ENCODE measurements at regions not wholly inside any gene's neighbourhood (a gene's known extent, or its start where the extent isn't known, plus 50 kb on each side); places are given as distances from the start of the nearest gene placed in this dataset.

DNA sequence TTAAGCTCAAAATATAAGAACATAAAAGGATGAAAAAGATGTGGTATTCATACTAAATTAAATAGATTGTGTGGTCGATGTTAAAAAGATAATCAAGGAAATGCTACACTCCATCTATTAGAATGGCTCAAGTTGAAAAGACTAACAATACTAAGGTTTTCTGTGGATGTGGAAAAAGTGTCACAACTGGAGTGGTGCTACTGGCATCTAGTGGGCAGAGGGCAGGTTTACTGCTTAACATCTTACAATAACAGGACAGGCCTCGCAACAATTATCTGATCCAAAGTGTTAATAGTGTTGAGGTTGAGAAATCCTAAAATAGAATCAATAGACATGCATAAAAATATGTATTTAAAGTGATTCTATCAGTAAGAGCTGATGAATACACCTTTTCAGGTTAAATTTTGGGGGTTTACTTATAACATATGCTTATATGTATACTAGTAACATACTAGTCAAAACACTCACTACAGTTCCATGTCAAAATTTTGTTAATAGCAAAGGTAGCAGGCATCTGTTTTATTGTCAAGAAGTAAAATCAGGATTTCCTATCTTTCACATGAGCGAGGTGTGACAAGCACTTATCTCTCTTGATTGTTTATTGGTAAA is 91.5 kb upstream of the TMEFF2 start:
- peak in 1 of 2 experiments; percentile 51 for DNase-seq

DNA sequence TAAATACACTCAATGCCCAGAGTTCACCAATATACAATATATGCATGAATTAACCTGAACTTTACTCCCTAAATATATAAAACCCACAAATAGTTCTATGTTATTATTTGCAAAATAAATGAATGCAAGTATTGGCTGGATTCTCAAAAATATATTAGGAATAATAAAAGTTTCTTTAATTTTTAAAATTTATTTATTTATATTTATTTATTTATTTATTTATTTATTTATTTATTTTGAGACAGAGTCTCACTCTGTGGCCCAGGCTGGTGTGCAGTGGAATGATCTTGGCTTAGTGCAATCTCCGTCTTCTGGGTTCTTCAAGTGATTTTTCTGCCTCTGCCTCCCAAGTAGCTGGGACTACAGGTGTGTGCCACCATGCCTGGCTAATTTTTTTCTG is 88.7 kb upstream of the TMEFF2 start:
- DNase-seq: no peak

DNA sequence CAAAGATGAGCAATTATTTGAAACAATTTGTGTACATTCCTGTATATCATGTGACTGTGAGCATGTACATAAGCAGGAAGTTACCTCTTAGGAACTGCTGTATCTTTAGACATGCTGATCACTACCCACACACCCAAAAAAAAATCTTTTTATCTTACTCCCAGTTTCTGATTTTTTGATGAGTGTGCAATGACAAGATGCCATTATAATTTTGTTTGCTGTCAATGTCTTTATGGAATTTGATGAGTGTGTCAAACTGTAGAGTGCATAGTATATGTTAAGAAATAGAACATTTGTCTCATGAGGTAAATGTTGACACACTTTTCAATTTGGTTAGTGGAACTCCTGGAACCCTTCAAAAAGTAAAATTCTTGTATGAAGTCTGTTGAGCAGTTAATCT is 84.0 kb upstream of the TMEFF2 start:
- DNase-seq: no peak

DNA sequence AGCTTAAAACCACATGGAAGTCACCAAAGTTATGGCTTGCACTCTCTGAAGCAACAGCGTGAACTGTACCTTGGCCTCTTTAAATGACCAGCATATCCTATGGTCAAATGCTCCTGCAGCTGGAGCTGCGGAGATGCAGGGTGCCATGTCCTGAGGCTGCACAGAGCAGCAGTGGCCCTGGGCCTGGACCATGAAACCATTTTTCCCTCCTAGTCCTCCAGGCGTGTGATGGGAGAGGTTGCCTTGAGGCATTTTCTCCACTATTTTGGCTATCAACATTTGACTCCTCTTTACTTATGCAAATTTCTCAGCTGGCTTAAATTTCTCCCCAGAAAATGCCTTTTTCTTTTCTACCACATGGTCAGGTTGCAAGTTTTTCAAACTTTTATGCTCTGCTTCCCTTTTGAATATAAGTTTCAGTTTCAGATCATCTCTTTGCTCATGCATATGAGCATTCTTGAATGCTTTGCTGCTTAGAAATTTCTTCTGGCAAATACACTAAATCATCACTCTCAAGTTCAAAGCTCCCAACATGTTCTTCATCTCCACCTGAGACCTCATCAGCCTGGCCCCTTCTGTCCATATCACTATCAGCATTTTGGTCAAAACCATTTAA is 82.9 kb upstream of the TMEFF2 start:
- no peak for DNase-seq

DNA sequence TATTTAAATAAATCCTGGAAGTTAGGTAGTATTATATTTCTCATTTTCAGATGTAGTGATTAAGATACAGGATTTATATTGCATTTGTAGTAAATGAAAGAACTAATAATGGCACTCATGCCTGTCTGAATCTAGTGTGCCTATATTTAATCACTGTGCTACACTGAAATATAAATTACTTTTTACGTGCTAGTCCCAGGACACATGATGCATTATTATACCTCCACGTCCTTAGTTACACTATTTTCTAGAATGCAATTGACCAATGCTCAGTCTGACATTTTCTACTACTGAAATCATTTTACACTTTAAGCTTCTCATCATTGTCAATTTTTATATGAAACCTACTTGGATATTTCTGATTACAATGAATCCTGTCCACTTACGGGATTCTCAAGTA is 80.9 kb upstream of the TMEFF2 start:
- DNase-seq: no peak

DNA sequence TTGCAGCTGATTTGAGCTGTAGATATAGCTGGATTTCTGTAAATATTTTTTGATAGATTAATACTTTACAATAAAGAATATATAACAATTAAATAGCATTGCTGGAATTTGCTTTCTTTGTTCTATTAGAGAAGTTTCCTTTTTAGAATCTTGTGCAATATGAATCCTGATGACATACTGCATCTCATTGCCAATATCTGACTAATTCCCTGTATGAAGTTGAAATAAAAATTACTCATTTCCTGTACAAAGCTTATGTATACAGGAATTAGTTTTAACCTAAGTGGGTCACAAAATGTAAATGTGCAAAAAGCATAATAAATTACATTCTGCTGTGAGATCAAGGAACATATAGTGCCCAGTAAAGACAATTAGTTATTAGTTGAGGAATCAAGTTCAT is 72.8 kb upstream of the TMEFF2 start:
- DNase-seq: no peak

DNA sequence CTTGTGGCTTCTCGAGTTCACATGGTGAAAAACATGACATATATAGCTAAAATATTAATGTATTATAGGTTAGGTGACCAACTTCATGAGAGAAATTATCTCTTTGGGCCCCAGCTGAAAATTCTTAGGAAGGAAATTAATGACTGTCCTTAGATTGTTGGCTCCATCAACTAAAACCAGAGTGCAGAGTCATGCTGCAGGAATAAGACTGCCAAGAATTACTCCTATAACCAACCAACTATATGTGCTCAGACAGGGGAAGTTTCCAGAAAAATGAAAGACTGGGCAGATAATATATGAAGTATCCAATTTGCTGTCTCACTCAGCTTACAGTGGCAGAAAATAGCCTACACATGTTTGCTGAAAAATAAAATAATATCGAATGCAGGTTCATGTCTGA is 71.0 kb upstream of the TMEFF2 start:
- no peak for DNase-seq

DNA sequence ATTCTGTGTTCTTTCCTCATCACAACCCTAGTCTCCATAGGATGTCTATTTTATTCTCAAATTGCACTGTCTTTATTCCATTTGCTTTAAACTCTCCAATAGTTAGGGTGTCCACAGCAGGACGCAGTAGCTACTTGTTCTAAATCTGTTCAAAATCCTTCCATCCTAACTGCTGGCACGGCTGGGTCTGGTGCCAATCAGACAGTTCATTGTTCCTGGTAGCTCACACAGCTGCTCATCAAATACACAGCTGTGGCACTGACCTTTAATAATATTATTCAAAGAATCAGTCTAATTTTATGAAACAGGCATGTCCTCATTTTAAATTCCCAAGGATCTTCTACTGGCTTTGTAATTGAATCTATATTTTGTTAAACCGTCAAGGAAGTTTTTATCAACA is 59.7 kb upstream of the TMEFF2 start:
- no peak for DNase-seq

DNA sequence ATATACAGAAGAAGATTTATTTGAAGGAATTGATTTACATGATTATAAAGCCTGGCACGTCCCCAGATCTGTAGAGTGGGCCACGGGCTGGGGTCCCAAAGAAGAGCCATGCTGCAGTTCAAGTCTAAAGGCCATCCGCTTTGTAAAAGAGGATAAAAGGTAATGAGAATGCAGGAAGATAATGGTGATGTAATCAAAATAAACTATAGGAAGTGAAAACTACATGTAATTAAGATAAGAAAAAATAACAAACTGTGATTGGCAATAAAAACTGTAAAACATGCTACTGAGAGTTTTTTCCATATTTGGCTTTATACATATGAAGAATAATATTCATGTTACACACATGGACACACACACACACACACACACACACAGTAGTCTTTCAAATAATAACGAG is 59.0 kb upstream of the TMEFF2 start:
- DNase-seq: no peak

DNA sequence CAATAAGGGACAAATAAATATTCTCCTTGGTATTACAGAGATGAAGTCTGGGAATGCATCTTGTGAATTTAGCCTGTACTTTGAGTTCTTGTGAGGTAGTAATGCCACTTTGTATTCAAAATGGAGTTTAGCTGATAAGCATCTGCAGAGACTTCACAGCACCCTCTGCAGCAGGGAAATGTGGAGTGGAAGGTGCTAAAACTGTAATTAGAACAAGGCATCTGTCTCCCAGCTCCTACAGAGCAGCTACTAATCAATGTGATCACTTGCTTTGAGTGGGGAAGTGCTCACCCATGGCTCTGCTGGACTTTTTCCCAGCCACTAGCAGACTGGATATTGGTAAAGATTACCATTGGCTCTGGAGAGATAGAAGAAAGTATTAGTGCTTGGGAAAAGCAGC is 56.2 kb upstream of the TMEFF2 start:
- no peak for DNase-seq

DNA sequence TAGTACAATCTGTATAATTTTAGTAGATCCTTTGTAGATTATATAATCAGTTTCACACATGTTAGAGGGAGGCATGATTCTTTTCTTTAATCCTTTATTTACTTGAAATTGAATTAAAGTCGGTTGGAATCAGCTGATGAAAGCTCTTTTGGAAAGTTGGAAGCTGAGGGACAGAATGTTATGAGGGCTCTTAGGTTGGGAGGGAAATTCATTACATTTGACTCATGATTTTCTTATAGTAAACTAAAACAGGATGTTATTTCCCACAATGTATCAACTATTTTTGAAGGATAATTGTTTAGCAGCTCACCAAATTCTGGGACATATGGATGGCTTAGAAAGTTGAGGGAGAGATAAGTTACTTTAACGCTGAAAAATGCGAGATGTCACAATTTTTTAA is 52.7 kb upstream of the TMEFF2 start:
- DNase-seq: no peak

DNA sequence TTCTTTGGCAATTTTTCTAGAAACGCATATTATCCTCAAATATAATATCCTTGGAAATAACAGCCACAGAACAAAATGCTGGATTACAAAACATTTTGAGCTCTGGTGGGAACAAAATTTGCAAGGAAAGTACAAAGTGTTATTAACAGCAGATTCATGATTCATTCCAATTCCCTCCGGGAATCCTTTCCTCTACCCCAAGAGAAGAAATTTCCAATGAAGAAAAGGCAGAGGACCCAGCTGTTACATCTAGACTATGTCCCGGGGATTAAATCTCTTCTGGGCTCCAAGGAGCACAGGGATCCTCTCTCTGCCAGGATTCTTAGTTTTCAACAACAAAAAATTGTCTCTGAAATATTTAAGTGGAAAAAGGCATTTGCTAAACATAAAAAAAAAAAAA is 51.6 kb upstream of the TMEFF2 start:
- DNase-seq: no peak

DNA sequence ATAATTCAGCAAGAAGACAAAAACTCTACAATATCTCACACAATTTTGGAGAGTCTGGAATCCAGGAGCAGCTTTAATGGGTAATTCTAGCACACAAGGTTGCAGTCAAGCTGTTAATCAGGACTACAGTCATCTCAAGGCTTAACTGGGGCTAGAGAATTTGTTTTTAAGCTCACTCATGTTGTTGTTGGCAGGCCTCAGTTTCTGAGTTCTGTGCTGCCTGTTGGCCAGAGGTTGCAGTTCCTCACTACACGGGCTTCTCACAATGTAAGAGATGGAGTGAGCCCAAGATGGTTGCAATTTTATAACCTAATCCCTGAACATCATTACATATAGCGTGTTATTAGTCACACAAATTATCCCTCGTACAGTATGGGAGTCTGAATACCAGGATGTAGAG is 50.6 kb upstream of the TMEFF2 start:
- no peak for DNase-seq
